Astrocyte of the cerebellum (primary cell): ENCODE measurements at regions not wholly inside any gene's neighbourhood (a gene's known extent, or its start where the extent isn't known, plus 50 kb on each side); places are given as distances from the start of the nearest gene placed in this dataset.
"Not testable (repeated sequence)": the region's sequence is repeated elsewhere in the genome, so short reads cannot be mapped to it uniquely, and the experiment has no call there.

Experiments
- DNase-seq: peaks from one replicate; pipeline ENCODE4 v3.0.0-alpha.2; 2011; ENCODE audit warnings: low read depth
- H3K4me3 ChIP-seq: 2 replicates; pipeline ENCODE4 v1.5.1; 2011; ENCODE audit warnings: mild to moderate bottlenecking, low read depth, low read length, moderate library complexity
- CTCF ChIP-seq: IDR thresholded peaks from 2 replicates; pipeline ENCODE4 v1.5.1; 2012; ENCODE audit warnings: low read length, low read depth, moderate library complexity, mild to moderate bottlenecking; ENCODE audit errors: missing control alignments
- in situ Hi-C: cut with HindIII; loops from 2 replicates; pipeline ENCODE4 v1.10.0; 2017; ENCODE audit warnings: low sequenced_read_pairs

- in situ Hi-C loops: no loop called here
- DNase-seq: no peak
- no peak overlapping the region for H3K4me3 ChIP-seq
- TF ChIP-seq CTCF: no peak
These were observed 185.0 kb upstream of the GLRA2 start for GRCh38 chrX:14344172-14344940.

GRCh38 chrX:14309431-14309830 is 219.9 kb upstream of the GLRA2 start:
- in situ Hi-C loops: no loop called here
- no peak for DNase-seq
- no peak for TF ChIP-seq CTCF
- no peak overlapping the region for H3K4me3 ChIP-seq

GRCh38 chrX:14308976-14309375 is 220.4 kb upstream of the GLRA2 start:
- H3K4me3 ChIP-seq, DNase-seq, in situ Hi-C loops: not testable (repeated sequence)

DNA sequence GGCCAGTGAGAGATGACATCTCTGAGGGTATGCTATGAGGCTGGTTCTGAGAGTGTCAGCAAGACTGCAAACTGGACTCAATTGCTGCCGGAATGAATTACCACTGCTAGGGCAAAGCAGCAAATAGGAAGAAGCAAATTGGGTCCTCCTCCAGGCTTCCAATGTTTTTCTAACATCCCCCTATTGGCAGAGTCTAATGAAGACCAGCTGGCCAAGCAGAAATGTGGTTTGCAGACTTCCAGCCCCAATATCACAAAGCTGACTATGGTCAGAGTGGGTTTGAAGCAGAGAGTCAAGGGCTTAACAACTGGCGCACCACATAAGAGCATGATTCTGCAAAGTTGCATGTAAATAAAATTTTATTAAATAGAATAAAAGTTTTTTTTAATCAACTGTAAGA is 225.4 kb upstream of the GLRA2 start:
- TF ChIP-seq CTCF: no peak
- no peak for DNase-seq
- in situ Hi-C loops: no loop called here
- H3K4me3 ChIP-seq: no peak overlapping the region

GRCh38 chrX:14302561-14302960 is 226.8 kb upstream of the GLRA2 start:
- H3K4me3 ChIP-seq, DNase-seq, in situ Hi-C loops: not testable (repeated sequence)

DNA sequence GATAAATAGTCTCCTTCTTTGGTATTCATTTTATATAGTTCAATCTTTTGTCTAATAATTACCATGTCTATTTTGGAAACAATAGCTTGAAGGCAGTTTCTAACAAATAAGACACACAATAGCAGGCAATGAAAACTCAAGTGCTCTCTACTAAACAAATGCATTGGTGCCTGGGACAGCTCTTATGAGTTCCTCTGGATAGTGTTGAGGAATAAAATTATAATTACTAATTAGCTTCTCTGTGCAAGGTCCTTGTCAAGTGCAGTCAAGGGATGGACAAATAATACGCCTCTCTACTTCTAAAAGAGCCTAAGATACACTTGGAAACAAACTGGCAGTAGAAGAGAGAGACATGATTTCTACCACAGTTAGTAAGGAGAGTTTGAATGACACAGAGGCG is 229.0 kb upstream of the GLRA2 start:
- in situ Hi-C loops: no loop called here
- TF ChIP-seq CTCF: no peak
- no peak for DNase-seq
- no peak overlapping the region for H3K4me3 ChIP-seq

- TF ChIP-seq CTCF: no peak
- DNase-seq: no peak
- in situ Hi-C loops: no loop called here
- no peak overlapping the region for H3K4me3 ChIP-seq
These were observed 233.9 kb upstream of the GLRA2 start for GRCh38 chrX:14295426-14295825.
